AG04449 (cell line): ENCODE measurements at regions not wholly inside any gene's neighbourhood (a gene's known extent, or its start where the extent isn't known, plus 50 kb on each side); places are given as distances from the start of the nearest gene placed in this dataset.

Experiments used
- CTCF ChIA-PET: fragments of 350-600 bp; formaldehyde crosslinking; extraction: SDS; loops from one replicate; lab custom pipeline; 2021; ENCODE audit warnings: antibody characterized with exemption; lab: Yijun Ruan, JAX
- POLR2A ChIA-PET: fragments of 400-600, 350-600 bp; formaldehyde crosslinking; extraction: SDS; loops from one replicate; lab custom pipeline; 2020; ENCODE audit warnings: antibody characterized with exemption, inconsistent platforms; lab: Yijun Ruan, JAX
- DNase-seq: peaks from one replicate; pipeline ENCODE4 v3.0.0-alpha.2; 2010; ENCODE audit warnings: low read depth, low spot score
- H3K4me3 ChIP-seq: 2 replicates; pipeline ENCODE4 v1.5.1; 2011; ENCODE audit warnings: low read depth, mild to moderate bottlenecking, control low read depth, low read length
- TF ChIP-seq, protein P1 (sequence below): IDR thresholded peaks from one replicate; pipeline ENCODE4 v1.5.1; 2011; ENCODE audit warnings: mild to moderate bottlenecking, moderate library complexity, low read length, control low read depth, inconsistent platforms; ENCODE audit not compliant: insufficient read depth; ENCODE audit errors: missing control alignments

DNA sequence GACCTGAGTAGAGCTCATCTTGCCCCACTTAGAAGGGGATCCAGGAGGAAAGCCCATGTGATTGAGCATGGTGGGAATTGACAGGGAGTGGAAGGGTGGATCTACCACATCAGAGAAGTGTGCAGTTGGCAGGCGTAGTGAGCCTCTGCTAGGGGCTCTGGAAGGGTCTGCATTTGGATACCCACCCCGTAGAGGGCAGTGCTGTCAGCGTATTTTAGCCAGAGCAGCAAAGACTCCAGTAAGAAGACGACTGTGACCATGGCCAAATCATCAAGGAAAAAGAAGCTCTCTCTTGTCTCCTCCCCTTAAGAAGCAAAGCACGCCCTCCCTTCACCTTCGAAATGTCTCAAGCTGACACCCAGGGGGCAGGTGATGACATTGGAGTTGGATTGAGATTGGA lies 68.8 kb upstream of the INHBA start:
- H3K4me3 ChIP-seq, result no peak overlapping the region
- CTCF ChIA-PET, result no interaction called here
- TF ChIP-seq, protein P1, sequence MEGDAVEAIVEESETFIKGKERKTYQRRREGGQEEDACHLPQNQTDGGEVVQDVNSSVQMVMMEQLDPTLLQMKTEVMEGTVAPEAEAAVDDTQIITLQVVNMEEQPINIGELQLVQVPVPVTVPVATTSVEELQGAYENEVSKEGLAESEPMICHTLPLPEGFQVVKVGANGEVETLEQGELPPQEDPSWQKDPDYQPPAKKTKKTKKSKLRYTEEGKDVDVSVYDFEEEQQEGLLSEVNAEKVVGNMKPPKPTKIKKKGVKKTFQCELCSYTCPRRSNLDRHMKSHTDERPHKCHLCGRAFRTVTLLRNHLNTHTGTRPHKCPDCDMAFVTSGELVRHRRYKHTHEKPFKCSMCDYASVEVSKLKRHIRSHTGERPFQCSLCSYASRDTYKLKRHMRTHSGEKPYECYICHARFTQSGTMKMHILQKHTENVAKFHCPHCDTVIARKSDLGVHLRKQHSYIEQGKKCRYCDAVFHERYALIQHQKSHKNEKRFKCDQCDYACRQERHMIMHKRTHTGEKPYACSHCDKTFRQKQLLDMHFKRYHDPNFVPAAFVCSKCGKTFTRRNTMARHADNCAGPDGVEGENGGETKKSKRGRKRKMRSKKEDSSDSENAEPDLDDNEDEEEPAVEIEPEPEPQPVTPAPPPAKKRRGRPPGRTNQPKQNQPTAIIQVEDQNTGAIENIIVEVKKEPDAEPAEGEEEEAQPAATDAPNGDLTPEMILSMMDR, result no peak
- POLR2A ChIA-PET, result no interaction called here
- DNase-seq, result no peak

DNA sequence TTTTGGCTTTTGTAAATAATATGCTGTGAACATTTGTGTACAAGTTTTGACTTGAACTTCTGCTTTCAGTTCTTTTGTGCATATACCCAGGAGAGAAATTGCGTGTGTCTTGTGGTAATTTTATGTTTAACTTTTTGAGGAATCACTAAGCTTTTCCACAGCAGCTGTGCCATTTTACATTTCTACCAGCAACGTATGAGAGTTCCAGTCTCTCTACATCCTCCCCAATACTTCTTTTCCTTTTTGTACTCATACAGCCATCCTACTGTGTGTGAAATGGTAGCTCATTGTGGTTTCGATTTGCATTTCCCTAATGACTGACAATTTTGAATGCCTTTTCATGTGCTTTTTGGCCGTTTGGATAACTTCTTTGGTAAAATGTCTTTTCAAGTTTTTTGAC lies 66.3 kb upstream of the INHBA start:
- CTCF ChIA-PET, result interaction anchor here (1.3 kb wide), 1 partner anchor 11 kb away, joined by 3 read pairs; no protein-coding TSS in a partner anchor
- TF ChIP-seq, protein P1, result no peak
- POLR2A ChIA-PET, result no interaction called here
- H3K4me3 ChIP-seq, result no peak overlapping the region
- DNase-seq, result no peak

DNA sequence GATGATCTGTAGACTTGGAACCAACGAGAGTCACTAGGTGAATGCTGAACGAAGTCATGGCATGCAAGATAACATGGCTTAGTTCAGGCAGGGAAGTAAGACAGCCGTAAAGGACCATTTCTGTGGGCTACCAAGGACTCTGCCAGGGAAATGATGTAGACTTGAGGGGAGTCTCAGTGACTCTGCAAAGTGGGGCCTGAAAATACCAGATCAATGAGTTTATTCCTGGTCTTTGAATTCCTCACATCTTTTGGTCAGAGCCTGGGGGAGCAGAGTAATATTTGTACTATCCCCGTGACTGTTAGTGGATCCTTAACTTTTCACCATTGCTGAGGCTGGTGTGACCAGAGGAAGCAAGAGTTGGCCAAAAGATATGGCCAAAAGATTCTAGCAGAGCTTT lies 60.7 kb upstream of the INHBA start:
- POLR2A ChIA-PET, result no interaction called here
- CTCF ChIA-PET, result interaction anchor here (0.6 kb wide), 1 partner anchor 308 kb away, joined by 3 read pairs; no protein-coding TSS in a partner anchor
- H3K4me3 ChIP-seq, result no peak overlapping the region
- TF ChIP-seq, protein P1, result no peak
- DNase-seq, result no peak

DNA sequence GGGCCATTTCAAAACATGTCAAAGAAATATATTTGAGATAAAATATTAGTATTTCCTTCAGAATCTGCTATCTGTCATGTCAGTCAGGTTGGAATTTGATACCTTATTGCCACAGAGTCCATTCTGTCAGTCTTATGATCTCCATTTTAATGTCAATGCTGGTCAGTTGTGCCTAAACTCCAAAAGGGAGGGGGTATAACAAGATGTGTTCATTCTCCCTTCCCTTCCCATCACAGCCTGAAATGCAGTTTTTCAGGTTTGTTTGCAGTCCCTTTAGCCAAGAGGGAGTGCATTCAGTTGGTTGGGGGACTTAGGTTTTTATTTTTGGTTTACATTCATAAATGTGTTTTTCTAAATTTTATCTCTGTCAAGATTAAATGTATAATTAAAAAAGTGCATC lies 59.8 kb upstream of the INHBA start:
- no peak for DNase-seq
- no peak overlapping the region for H3K4me3 ChIP-seq
- CTCF ChIA-PET, result no interaction called here
- TF ChIP-seq, protein P1, result no peak
- POLR2A ChIA-PET, result no interaction called here

DNA sequence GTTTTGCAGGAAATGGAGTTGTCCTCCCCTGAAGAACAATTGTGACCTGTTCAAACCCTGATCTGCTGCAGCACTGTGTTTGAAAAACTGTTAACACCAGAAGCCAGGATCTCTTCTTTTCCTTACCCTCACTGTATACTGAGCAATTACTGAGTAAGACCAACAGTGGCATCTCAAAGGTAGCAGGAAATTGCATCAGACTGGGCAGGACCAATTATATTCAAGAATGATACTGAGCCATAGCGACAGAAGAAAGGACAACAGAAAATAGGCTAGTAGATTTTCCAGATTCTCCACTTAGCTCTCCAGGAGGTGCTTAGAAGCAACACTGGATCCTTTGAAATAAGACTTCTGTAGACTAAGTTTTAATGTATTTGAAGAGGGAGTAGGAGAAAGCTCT lies 57.4 kb upstream of the INHBA start:
- DNase-seq, result no peak
- ChIA-PET CTCF (interaction anchor here (1.4 to 1.5 kb wide), 2 partner anchors 9 to 131 kb away, joined by 3 to 6 read pairs; no protein-coding TSS in a partner anchor), POLR2A (no interaction called here)
- H3K4me3 ChIP-seq, result no peak overlapping the region
- TF ChIP-seq, protein P1, result no peak

DNA sequence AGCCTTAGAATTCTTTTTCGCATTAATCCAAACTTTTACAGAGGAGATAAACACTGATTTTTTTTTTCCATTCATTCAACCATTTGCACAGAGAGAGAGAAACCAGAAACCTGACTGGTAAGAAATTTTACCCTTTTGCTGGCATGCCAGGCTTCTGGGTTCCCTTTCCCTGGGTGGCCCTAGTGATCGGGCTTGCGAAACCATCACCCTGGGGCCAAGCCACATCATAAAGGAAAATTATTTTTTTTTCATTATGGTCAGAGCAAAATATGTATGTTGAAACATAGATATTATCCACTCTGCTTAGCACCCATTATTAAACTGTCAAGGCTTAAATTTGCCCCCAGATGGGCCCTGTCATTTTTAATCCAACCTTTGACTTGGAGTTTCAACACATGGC lies 55.4 kb upstream of the INHBA start:
- CTCF ChIA-PET, result interaction anchor here (1.1 to 1.6 kb wide), 2 partner anchors 12 to 182 kb away, joined by 3 read pairs; no protein-coding TSS in a partner anchor
- no peak overlapping the region for H3K4me3 ChIP-seq
- POLR2A ChIA-PET, result no interaction called here
- no peak for DNase-seq
- TF ChIP-seq, protein P1, result no peak
